ENCODE measurements at regions not wholly inside any gene's neighbourhood (a gene's known extent, or its start where the extent isn't known, plus 50 kb on each side); places are given as distances from the start of the nearest gene placed in this dataset.

GRCh38 chr4:8744083-8744805, 127.4 kb downstream of the HMX1 start:
- no peak for TF ChIP-seq CTCF (IDR thresholded peaks at IDR 0.05)
- no peak for TF ChIP-seq POLR2A (IDR thresholded peaks at IDR 0.05)
